ENCODE measurements at regions not wholly inside any gene's neighbourhood (a gene's known extent, or its start where the extent isn't known, plus 50 kb on each side); places are given as distances from the start of the nearest gene placed in this dataset.

DNA sequence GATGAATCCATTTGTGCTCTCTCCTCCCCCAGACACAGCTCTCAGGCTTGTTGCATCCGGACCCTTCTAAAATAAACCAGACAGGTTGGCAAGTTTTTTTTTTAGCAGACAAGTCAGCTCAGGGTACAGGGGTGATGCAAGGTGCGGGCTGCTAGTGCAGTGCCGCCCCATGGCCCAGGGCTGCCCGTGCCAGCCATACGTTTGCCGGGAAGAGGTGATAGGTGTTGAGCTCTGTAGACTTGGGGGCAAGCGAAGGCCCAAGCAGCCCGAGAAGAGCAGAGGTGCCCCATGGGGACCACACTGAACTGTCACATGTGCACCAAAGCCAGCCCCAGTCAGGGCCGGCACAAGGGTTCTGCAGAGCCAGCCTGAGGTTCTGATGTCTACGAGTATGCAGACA lies 57.1 kb upstream of the PDSS1 start:
- DNase-seq = no peak
- peaks cover 0 to 3% (median 0%) of the 10 kb centered on the region in 4 donors for H3K9me3 ChIP-seq
- H3K4me3 ChIP-seq = no peak overlapping the region
- H3K4me1 ChIP-seq = no peaks in the 10 kb centered on the region
- no peaks in the 10 kb centered on the region for H3K27me3 ChIP-seq
- no peaks in the 10 kb centered on the region for H3K36me3 ChIP-seq
- TF ChIP-seq, protein P1, sequence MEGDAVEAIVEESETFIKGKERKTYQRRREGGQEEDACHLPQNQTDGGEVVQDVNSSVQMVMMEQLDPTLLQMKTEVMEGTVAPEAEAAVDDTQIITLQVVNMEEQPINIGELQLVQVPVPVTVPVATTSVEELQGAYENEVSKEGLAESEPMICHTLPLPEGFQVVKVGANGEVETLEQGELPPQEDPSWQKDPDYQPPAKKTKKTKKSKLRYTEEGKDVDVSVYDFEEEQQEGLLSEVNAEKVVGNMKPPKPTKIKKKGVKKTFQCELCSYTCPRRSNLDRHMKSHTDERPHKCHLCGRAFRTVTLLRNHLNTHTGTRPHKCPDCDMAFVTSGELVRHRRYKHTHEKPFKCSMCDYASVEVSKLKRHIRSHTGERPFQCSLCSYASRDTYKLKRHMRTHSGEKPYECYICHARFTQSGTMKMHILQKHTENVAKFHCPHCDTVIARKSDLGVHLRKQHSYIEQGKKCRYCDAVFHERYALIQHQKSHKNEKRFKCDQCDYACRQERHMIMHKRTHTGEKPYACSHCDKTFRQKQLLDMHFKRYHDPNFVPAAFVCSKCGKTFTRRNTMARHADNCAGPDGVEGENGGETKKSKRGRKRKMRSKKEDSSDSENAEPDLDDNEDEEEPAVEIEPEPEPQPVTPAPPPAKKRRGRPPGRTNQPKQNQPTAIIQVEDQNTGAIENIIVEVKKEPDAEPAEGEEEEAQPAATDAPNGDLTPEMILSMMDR (IDR thresholded peaks at IDR 0.05) = no peak
- TF ChIP-seq POLR2A (IDR thresholded peaks at IDR 0.05) (no peak), EP300 (IDR thresholded peaks at IDR 0.05) (no peak), POLR2AphosphoS5 (IDR thresholded peaks at IDR 0.05) (no peak)
- H3K27ac ChIP-seq = no peak overlapping the region
- 94 to 95% methylated on average over 10 of the region's 10 CpGs for WGBS, 2 donors
- intact Hi-C loops (cut with DNase I) = no loop called here

DNA sequence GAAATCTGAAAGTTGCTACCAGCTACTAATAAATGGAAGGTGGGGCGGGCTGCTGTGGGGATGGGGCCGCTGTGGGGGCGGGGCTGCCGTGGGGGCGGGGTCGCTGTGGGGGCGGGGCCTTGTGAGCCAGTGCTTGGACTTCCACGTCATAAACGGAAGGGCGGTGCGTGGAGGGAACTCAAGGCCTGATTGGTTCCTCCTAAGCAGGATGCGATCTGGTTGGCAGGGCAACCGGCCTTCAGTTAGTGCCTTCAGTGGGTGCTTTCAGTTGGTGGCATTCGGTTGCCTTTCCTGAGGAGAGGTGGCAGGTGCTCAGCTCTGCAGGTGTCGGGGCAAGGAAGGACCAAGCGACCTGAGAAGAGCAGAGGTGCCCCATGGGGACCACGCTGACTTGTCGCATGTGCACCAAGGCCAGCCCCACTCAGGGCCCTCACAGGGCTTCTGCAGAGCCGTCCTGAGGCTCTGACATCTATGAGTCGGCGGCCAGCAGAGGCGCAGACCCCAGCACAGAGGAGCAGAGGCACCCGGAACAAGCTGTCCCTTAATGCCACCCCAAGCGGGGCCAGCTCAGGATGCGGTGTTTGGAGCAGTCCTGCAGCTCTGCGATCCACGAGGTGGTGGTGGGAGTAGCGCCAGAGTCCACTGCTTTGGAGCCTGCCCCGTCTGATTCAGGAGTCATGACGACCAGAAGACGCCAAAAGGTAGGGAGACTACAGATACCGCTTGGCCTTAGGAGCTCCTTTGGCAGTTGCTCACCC lies 54.4 kb upstream of the PDSS1 start:
- Histone ChIP-seq H3K27me3 (no peaks in the 10 kb centered on the region), H3K4me1 (no peaks in the 10 kb centered on the region), H3K4me3 (no peak overlapping the region), H3K9me3 (peaks cover 0 to 3% (median 0%) of the 10 kb centered on the region in 4 donors), H3K36me3 (no peaks in the 10 kb centered on the region), H3K27ac (no peak overlapping the region)
- intact Hi-C loops (cut with DNase I) = no loop called here
- no peak for DNase-seq
- 91% methylated on average over 32 of the region's 32 CpGs for WGBS, 2 donors
- TF ChIP-seq, protein P1 (IDR thresholded peaks at IDR 0.05) = no peak
- TF ChIP-seq POLR2AphosphoS5 (IDR thresholded peaks at IDR 0.05) = no peak
- no peak for TF ChIP-seq EP300 (IDR thresholded peaks at IDR 0.05)
- no peak for TF ChIP-seq POLR2A (IDR thresholded peaks at IDR 0.05)

DNA sequence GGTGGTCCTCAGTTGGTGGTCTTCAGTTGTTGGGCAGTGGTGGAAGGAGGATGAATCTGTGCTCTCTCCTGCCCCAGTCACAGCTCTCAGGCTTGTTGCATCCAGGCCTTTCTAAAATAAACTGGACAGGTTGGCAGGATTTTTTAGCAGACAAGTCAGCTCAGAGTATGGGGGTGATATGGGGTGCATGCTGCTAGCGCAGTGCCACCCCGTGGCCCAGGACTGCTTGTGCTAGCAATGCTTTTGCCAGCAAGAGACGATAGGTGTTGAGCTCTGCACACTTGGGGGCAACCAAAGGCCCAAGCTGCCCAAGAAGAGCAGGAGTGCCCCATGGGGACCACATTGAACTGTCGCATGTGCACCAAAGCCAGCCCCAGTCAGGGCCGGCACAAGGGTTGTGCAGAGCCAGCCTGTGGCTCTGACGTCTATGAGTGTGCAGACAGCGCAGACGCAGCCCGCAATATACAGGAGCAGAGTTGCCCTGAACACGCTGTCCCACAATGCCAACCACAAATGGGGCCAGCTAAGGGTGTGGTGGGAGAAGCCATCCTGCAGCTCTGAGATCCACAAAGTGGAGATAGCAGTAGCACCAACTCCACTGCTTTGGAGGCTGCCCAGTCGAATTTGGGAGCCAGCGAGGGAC lies 49.8 kb upstream of the PDSS1 start:
- TF ChIP-seq EP300 (IDR thresholded peaks at IDR 0.05) (no peak), POLR2AphosphoS5 (IDR thresholded peaks at IDR 0.05) (no peak), POLR2A (IDR thresholded peaks at IDR 0.05) (no peak)
- TF ChIP-seq, protein P1 (IDR thresholded peaks at IDR 0.05) = no peak
- Histone ChIP-seq H3K36me3 (no peaks in the 10 kb centered on the region), H3K27me3 (no peaks in the 10 kb centered on the region), H3K9me3 (no peaks in the 10 kb centered on the region), H3K4me3 (no peak overlapping the region), H3K27ac (no peak overlapping the region), H3K4me1 (no peaks in the 10 kb centered on the region)
- no peak for DNase-seq
- intact Hi-C loops (cut with DNase I) = no loop called here
- WGBS, 2 donors = 91 to 92% methylated on average over 12 of the region's 12 CpGs
